Esophagus squamous epithelium (tissue), 4 donors: ENCODE measurements at regions not wholly inside any gene's neighbourhood (a gene's known extent, or its start where the extent isn't known, plus 50 kb on each side); places are given as distances from the start of the nearest gene placed in this dataset.

ENCODE experiments used
- POLR2A ChIP-seq, 4 donors: fragments of 450-650 bp; IDR thresholded peaks; one replicate each; pipeline ENCODE4 v1.6.1; 2017; ENCODE audit warnings: antibody characterized with exemption in 4 of 4, mild to moderate bottlenecking in 4 of 4, moderate library complexity in 3 of 4
- TF ChIP-seq, protein P1 (sequence below), 6 experiments: fragments of 450-650 bp in 4 of 6; fragments of 200-600 bp in 2 of 6; sonication (generic) in 2 of 6; IDR thresholded peaks; one replicate each; pipeline ENCODE4 v1.5.1; 2016 to 2019; ENCODE audit warnings: antibody characterized with exemption in 6 of 6, mild to moderate bottlenecking in 4 of 6, moderate library complexity in 4 of 6

DNA sequence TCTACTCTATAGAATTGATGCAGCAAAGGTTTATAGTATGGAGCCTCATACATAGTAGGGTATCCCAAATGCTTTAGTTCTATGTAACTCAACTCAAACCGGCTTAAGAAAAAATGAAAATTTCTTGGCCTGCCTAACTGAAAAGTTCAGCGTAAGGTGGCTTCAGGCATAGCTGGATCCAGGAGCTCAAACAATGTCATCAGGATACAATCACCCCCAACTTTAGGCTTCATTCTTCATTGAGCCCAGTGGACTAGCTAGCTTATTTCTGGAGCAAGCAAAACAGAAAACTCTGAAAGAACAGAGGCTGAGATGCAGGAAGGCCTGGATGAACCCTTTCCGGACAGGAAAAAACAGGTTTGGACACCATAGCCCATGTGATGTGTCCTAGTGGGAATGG is 147.5 kb upstream of the HS3ST4 start:
- TF ChIP-seq, protein P1, sequence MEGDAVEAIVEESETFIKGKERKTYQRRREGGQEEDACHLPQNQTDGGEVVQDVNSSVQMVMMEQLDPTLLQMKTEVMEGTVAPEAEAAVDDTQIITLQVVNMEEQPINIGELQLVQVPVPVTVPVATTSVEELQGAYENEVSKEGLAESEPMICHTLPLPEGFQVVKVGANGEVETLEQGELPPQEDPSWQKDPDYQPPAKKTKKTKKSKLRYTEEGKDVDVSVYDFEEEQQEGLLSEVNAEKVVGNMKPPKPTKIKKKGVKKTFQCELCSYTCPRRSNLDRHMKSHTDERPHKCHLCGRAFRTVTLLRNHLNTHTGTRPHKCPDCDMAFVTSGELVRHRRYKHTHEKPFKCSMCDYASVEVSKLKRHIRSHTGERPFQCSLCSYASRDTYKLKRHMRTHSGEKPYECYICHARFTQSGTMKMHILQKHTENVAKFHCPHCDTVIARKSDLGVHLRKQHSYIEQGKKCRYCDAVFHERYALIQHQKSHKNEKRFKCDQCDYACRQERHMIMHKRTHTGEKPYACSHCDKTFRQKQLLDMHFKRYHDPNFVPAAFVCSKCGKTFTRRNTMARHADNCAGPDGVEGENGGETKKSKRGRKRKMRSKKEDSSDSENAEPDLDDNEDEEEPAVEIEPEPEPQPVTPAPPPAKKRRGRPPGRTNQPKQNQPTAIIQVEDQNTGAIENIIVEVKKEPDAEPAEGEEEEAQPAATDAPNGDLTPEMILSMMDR (IDR thresholded peaks at IDR 0.05) = no peak
- TF ChIP-seq POLR2A (IDR thresholded peaks at IDR 0.05) = no peak
